ENCODE measurements at regions not wholly inside any gene's neighbourhood (a gene's known extent, or its start where the extent isn't known, plus 50 kb on each side); places are given as distances from the start of the nearest gene placed in this dataset.

- TF ChIP-seq REST (IDR thresholded peaks at IDR 0.05; ENCODE audit: low read depth) (no peak), RAD21 (IDR thresholded peaks at IDR 0.05; ENCODE audit: low read depth) (no peak), CEBPB (IDR thresholded peaks at IDR 0.05) (no peak), MAX (IDR thresholded peaks at IDR 0.05) (no peak), EGR1 (IDR thresholded peaks at IDR 0.05) (no peak), YY1 (IDR thresholded peaks at IDR 0.05; ENCODE audit: low read depth) (no peak), CREB1 (IDR thresholded peaks at IDR 0.05; ENCODE audit: low read depth) (no peak), EP300 (IDR thresholded peaks at IDR 0.05; ENCODE audit: borderline replicate concordance) (no peak), USF1 (IDR thresholded peaks at IDR 0.05) (no peak), TEAD4 (IDR thresholded peaks at IDR 0.05) (no peak), FOXM1 (IDR thresholded peaks at IDR 0.05; ENCODE audit: borderline replicate concordance, low read depth) (no peak), TAF1 (IDR thresholded peaks at IDR 0.05; ENCODE audit: low read depth) (no peak), ZBTB7A (IDR thresholded peaks at IDR 0.05; ENCODE audit: low read depth) (no peak)
These were observed 433.3 kb downstream of the TOX3 start for GRCh38 chr16:52113533-52114183.
